Left lung (tissue), 4 donors: ENCODE measurements at regions not wholly inside any gene's neighbourhood (a gene's known extent, or its start where the extent isn't known, plus 50 kb on each side); places are given as distances from the start of the nearest gene placed in this dataset.

Experiments
- ATAC-seq: fragments of 200-7000 bp; cut with Tn5 transposase; one replicate; pipeline ENCODE4 v1.9.1; 2020; ENCODE audit warnings: moderate library complexity
- DNase-seq, 4 donors: peaks; one replicate each; pipeline ENCODE4 v3.0.0-alpha.2; 2013 to 2020
- H3K27ac ChIP-seq, 2 donors: fragments of 200-600 bp; sonication (generic) in 1 of 2; one replicate each; pipeline versions ENCODE4 v1.5.0 to v1.8.0; 2020 to 2021
- H3K27me3 ChIP-seq, 2 donors: fragments of 200-600 bp; sonication (generic) in 1 of 2; one replicate each; pipeline versions ENCODE4 v1.5.0 to v1.8.0; 2020 to 2021
- H3K36me3 ChIP-seq, 2 donors: fragments of 200-600 bp; sonication (generic) in 1 of 2; one replicate each; pipeline versions ENCODE4 v1.5.0 to v1.8.0; 2020 to 2021
- H3K4me1 ChIP-seq, 2 donors: fragments of 200-600 bp; one replicate each; pipeline ENCODE4 v1.8.0; 2021
- H3K4me3 ChIP-seq, 2 donors: fragments of 200-600 bp; sonication (generic) in 1 of 2; one replicate each; pipeline versions ENCODE4 v1.5.0 to v1.8.0; 2020 to 2021; ENCODE audit warnings: mild to moderate bottlenecking in 1 of 2
- H3K9me3 ChIP-seq, 2 donors: fragments of 200-600 bp; sonication (generic) in 1 of 2; one replicate each; pipeline versions ENCODE4 v1.5.0 to v1.8.0; 2020 to 2021
- CTCF ChIP-seq, 2 donors: fragments of 200-600 bp; sonication (generic) in 1 of 2; IDR thresholded peaks; one replicate each; pipeline versions ENCODE4 v1.5.0 to v1.8.0; 2021; ENCODE audit warnings: antibody characterized with exemption in 2 of 2
- intact Hi-C, 2 donors: fragments of 100-400 bp; cut with DNase I; formaldehyde crosslinking; loops; one replicate each; pipeline versions ENCODE4 v1.11.2 to v1.14.2; 2022
- donor health status: DM: no; HTN: yes; CAD: no.
- donor health status: DM: no; HTN: no; CAD: no.

GRCh38 chr1:47559944-47560695, 122.3 kb downstream of the FOXD2 start:
- no peaks in the 10 kb centered on the region for H3K36me3 ChIP-seq
- intact Hi-C loops = no loop called here
- no peaks in the 10 kb centered on the region for H3K9me3 ChIP-seq
- H3K27me3 ChIP-seq = no peaks in the 10 kb centered on the region
- no peak for TF ChIP-seq CTCF (IDR thresholded peaks at IDR 0.05)
- DNase-seq (no peak), ATAC-seq (no peak)
- H3K4me3 ChIP-seq = no peak overlapping the region
- H3K4me1 ChIP-seq = peaks cover 3 to 6% of the 10 kb centered on the region in 2 donors
- no peak overlapping the region for H3K27ac ChIP-seq

- TF ChIP-seq CTCF (IDR thresholded peaks at IDR 0.05) = no peak
- peaks cover 0 to 3% of the 10 kb centered on the region in 2 donors for H3K4me1 ChIP-seq
- H3K27ac ChIP-seq = no peak overlapping the region
- H3K9me3 ChIP-seq = no peaks in the 10 kb centered on the region
- peak; percentile 37 for ATAC-seq
- intact Hi-C loops = no loop called here
- H3K4me3 ChIP-seq = no peak overlapping the region
- H3K27me3 ChIP-seq = no peaks in the 10 kb centered on the region
- DNase-seq = no peak
- H3K36me3 ChIP-seq = no peaks in the 10 kb centered on the region
These were observed 123.7 kb downstream of the FOXD2 start for GRCh38 chr1:47561523-47562007.

DNA sequence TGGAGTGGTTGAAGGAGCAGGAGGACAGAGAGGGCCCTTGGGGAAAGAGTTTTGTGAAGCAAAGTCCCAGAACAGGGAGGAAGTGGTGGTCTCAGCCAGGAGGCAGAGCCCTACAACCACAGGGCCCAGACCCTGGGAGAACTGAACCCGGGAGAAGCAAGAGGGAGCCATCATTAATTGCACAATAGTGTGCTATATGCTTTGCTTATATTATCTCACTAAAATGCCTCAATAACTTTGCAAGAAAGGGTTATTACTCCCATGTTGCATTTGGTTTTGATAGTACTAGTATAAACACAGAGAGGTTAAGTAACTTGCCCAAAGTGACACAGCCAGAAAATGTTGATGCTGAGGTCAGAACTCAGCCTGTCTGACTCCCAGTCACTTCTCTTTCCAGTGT, 124.3 kb downstream of the FOXD2 start:
- no peak overlapping the region for H3K4me3 ChIP-seq
- H3K36me3 ChIP-seq = no peaks in the 10 kb centered on the region
- intact Hi-C loops = no loop called here
- H3K27ac ChIP-seq = no peak overlapping the region
- no peak for TF ChIP-seq CTCF (IDR thresholded peaks at IDR 0.05)
- H3K27me3 ChIP-seq = no peaks in the 10 kb centered on the region
- peaks cover 0 to 3% of the 10 kb centered on the region in 2 donors for H3K4me1 ChIP-seq
- no peak for DNase-seq
- ATAC-seq = no peak
- no peaks in the 10 kb centered on the region for H3K9me3 ChIP-seq

- H3K4me1 ChIP-seq = peaks cover 0 to 3% of the 10 kb centered on the region in 2 donors
- intact Hi-C loops = no loop called here
- TF ChIP-seq CTCF (IDR thresholded peaks at IDR 0.05) = no peak
- no peak overlapping the region for H3K4me3 ChIP-seq
- no peaks in the 10 kb centered on the region for H3K9me3 ChIP-seq
- H3K36me3 ChIP-seq = no peaks in the 10 kb centered on the region
- H3K27me3 ChIP-seq = no peaks in the 10 kb centered on the region
- no peak for ATAC-seq
- DNase-seq = no peak
- no peak overlapping the region for H3K27ac ChIP-seq
These were observed 125.0 kb downstream of the FOXD2 start for GRCh38 chr1:47562799-47563198.

GRCh38 chr1:47563201-47563600, 125.4 kb downstream of the FOXD2 start:
- Histone ChIP-seq H3K4me3 (no peak overlapping the region), H3K27ac (no peak overlapping the region), H3K4me1 (peaks cover 0 to 3% of the 10 kb centered on the region in 2 donors), H3K9me3 (no peaks in the 10 kb centered on the region), H3K27me3 (no peaks in the 10 kb centered on the region), H3K36me3 (no peaks in the 10 kb centered on the region)
- ATAC-seq = no peak
- intact Hi-C loops = no loop called here
- DNase-seq = no peak
- TF ChIP-seq CTCF (IDR thresholded peaks at IDR 0.05) = no peak
